GM21825 (cell line): ENCODE measurements at regions not wholly inside any gene's neighbourhood (a gene's known extent, or its start where the extent isn't known, plus 50 kb on each side); places are given as distances from the start of the nearest gene placed in this dataset.

Source experiments
- ATAC-seq: cut with Tn5 transposase; IDR thresholded peaks from one replicate; pipeline ENCODE4 v1.9.1; 2021; ENCODE audit warnings: mild to moderate bottlenecking, moderate library complexity; ENCODE audit not compliant: unreplicated experiment

DNA sequence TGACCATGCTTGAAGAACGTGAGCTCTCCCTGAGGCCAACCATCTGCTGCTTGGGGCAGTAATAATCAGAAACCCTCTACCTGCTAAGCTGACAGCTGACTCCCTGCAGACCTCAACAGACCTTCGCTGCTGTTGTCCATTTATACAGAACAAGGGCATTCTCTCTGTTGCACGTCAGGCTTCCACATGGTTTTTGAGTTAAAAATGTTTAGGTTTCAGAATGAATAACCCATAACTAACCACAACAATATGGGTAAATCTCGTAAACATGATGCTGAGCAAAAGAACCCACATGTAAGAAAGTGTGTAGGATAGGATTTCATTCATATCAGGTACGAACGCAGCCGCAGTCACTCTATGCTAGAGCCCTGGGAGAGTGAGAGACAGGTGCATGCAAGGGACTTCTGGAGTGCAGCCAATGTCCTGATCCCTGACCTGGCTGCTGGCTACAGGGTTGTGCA lies 348.5 kb downstream of the MED10 start:
- ATAC-seq: no peak

GRCh38 chr5:6026766-6027406 lies 351.5 kb downstream of the MED10 start:
- ATAC-seq: no peak

DNA sequence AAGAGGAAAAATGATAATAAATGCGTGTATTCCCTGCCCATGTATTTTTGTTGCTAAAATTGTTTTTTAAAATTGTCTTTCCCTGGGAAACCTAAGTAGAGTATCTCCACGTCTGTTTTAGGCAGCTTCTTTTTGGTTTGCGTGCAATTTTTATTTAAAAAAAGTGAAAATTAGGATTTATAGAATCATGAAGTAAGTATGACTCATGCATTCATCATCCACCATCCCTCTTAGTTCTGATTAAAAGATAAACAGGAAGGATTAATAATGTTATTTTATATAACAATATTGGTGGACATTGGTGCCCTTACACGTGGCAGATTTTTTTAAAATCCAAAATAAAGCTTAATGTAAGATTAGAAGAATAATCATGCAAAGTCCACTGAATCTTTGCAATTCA lies 358.7 kb downstream of the MED10 start:
- no peak for ATAC-seq

- no peak for ATAC-seq
Observed at GRCh38 chr5:6013506-6013905, 364.8 kb downstream of the MED10 start.

DNA sequence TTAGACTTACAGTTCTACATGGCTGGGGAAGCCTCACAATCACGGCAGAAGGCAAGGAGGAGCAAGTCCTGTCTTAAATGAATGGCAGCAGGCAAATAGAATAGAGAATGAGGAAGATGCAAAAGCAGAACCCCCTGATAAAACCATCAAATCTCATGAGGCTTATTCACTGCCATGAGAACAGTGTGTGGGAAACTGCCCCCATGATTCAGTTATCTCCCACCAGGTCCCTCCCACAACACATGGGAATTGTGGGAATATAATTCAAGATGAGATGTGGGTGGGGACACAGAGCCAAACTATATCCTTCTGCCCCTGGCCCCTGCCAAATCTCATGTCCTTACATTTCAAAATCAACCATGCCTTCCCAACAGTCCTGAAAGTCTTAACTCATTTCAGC lies 367.1 kb downstream of the MED10 start:
- ATAC-seq: no peak

DNA sequence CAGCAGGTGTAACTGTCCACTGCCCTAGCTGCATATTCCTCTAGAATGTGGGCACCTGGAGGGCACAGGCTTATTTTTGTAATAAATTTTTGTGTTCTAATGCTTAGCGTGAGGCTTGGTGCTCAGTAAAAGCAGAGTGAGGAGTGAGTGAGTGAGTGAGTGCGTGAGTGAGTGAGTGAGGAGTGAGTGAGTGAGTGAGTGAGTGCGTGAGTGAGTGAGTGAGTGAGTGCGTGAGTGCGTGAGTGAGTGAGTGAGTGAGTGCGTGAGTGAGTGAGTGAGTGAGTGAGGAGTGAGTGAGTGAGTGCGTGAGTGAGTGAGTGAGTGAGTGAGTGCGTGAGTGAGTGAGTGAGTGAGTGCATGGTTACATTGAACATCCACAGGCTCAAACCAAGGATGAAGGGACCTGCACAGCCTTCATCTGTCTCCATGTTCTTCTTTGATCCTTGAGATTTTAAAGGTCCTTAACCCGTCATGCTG lies 371.5 kb downstream of the MED10 start:
- no peak for ATAC-seq

- no peak for ATAC-seq
Observed at GRCh38 chr5:6003040-6003825, 375.1 kb downstream of the MED10 start.

DNA sequence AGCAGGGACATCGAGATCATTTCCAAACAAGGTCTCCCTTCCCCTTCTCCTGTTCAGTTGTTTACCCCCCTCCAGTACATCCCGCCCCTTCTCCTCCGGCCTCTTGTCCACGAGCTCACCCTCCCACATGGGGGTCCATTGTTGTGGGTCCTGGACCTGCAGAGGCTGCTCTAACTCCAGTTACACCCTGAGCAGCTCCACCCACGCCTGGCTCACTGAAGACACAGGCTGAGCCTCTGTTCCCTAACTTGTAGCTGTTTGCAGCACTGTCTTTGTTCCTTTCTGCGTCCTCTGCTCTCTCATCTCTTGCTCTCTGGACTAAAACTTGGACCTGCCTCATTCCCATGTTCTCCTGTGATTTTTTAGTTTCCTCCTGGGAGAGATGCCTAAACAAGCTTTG lies 377.5 kb downstream of the MED10 start:
- ATAC-seq: no peak

- no peak for ATAC-seq
Observed at GRCh38 chr5:5995819-5996218, 382.5 kb downstream of the MED10 start.

GRCh38 chr5:5986492-5987178 lies 391.7 kb downstream of the MED10 start:
- no peak for ATAC-seq

- ATAC-seq: no peak
Observed at GRCh38 chr5:5985332-5985731, 393.0 kb downstream of the MED10 start.

DNA sequence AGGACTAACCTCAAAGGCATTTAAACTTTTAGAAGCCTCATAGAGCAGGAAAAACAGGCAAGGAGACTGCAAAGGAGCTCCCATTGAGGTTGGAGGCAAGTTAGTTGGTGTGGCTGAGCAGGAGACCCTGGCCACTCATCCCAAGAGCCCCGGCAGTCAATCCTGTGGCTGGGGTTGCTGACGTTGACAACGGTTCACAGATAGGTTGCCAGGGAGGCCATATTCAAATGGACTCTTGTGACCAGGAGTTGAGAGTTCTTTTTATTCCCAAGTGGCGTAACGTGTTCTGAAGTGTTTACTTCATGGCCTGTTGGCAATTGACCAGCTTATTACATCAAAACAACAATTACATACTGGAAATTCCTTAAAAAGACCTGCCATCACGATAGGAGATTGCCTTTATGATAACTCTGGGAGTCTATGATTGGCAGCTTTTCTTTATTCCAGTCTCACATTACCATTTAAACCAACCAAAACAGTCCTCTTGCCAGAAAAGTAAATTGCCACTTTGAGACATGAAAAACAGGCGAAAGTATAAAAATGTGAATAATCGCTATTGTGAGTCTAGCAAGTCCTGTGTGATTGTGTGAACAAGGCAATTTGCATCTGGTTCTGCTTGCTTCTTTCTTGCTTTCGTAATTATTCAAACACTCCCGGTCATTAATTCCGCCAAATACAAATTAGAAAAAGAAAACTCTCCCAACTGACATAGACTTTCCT lies 394.9 kb downstream of the MED10 start:
- ATAC-seq: no peak

DNA sequence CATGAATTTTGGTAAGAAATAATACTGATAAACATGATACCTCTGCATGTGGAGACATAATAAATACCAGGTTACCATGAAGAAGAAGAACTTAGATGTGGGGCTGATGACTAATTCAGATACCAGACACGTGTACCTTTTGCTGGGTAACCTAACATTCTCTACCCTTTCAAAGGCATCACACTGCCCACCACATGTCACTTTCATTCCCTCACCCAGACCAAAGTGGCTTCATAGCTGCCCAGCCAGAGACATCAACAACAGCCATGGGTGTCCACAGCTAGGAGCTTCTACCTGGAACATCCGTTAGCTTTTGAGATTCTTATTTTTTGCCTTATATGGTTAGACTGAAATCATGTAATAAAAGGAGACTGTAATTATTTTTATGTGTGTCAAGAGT lies 396.8 kb downstream of the MED10 start:
- ATAC-seq: no peak

GRCh38 chr5:5980538-5980895 lies 397.8 kb downstream of the MED10 start:
- ATAC-seq: no peak

- no peak for ATAC-seq
Observed at GRCh38 chr5:5979761-5980537, 398.4 kb downstream of the MED10 start.

DNA sequence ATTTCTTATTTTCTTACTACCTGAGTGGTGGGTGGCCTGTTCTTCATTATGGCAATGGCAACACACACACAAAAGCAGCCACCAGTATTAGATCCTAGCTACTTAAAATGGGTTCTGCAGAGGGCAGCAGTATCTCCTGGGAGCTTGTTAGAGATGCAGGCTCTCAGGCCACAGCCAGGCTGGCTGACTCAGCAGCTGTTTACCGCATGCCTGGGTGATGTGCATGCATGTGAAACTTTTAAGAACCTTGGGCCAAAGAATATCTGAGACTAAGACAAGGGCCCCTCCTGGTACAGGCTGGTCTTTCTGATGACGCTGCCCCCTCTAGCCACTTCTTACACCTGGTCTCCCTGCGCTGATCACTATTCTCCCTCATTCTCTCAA lies 399.0 kb downstream of the MED10 start:
- ATAC-seq: no peak

- ATAC-seq: no peak
Observed at GRCh38 chr5:5978501-5979376, 399.6 kb downstream of the MED10 start.

GRCh38 chr5:5971203-5971602 lies 407.1 kb downstream of the MED10 start:
- ATAC-seq: no peak

GRCh38 chr5:5969942-5970483 lies 408.3 kb downstream of the MED10 start:
- no peak for ATAC-seq
